BJ (cell line): ENCODE measurements at regions not wholly inside any gene's neighbourhood (a gene's known extent, or its start where the extent isn't known, plus 50 kb on each side); places are given as distances from the start of the nearest gene placed in this dataset.
"Not testable (repeated sequence)": the region's sequence is repeated elsewhere in the genome, so short reads cannot be mapped to it uniquely, and the experiment has no call there.

Source experiments
- CTCF ChIA-PET: fragments of 350-600 bp; formaldehyde crosslinking; extraction: SDS; loops from one replicate; lab custom pipeline; 2021; ENCODE audit warnings: antibody characterized with exemption, inconsistent platforms; lab: Yijun Ruan, JAX
- POLR2A ChIA-PET: fragments of 300-600 bp; sonication (Branson Sonifier 250); formaldehyde crosslinking; extraction: SDS; loops from one replicate; lab custom pipeline; 2021; ENCODE audit warnings: antibody characterized with exemption; lab: Charles Lee
- DNase-seq: peaks from one replicate; pipeline ENCODE4 v3.0.0-alpha.2; 2011; ENCODE audit warnings: low read depth
- H3K27me3 ChIP-seq: 2 replicates; pipeline ENCODE4 v1.6.0; 2011; ENCODE audit warnings: low read length; ENCODE audit not compliant: control insufficient read depth, insufficient read depth
- H3K36me3 ChIP-seq: 2 replicates; pipeline ENCODE4 v1.5.1; 2011; ENCODE audit warnings: low read length; ENCODE audit not compliant: control insufficient read depth, insufficient read depth
- H3K4me3 ChIP-seq: 2 replicates; pipeline ENCODE4 v1.5.1; 2011; ENCODE audit warnings: low read depth, mild to moderate bottlenecking, control low read depth, low read length
- TF ChIP-seq, protein P1 (sequence below): IDR thresholded peaks from 2 replicates; pipeline ENCODE4 v1.5.1; 2011; ENCODE audit warnings: low read depth, mild to moderate bottlenecking, control low read depth, inconsistent platforms, low read length, moderate library complexity; ENCODE audit not compliant: insufficient read depth

GRCh38 chr12:44457465-44457864 is 418.6 kb downstream of the NELL2 start:
- TF ChIP-seq, protein P1, sequence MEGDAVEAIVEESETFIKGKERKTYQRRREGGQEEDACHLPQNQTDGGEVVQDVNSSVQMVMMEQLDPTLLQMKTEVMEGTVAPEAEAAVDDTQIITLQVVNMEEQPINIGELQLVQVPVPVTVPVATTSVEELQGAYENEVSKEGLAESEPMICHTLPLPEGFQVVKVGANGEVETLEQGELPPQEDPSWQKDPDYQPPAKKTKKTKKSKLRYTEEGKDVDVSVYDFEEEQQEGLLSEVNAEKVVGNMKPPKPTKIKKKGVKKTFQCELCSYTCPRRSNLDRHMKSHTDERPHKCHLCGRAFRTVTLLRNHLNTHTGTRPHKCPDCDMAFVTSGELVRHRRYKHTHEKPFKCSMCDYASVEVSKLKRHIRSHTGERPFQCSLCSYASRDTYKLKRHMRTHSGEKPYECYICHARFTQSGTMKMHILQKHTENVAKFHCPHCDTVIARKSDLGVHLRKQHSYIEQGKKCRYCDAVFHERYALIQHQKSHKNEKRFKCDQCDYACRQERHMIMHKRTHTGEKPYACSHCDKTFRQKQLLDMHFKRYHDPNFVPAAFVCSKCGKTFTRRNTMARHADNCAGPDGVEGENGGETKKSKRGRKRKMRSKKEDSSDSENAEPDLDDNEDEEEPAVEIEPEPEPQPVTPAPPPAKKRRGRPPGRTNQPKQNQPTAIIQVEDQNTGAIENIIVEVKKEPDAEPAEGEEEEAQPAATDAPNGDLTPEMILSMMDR: no peak
- H3K4me3 ChIP-seq: no peak overlapping the region
- H3K27me3 ChIP-seq: no peaks in the 10 kb centered on the region
- CTCF ChIA-PET: interaction anchor here (0.6 kb wide), 1 partner anchor 103 kb away, joined by 3 read pairs; no protein-coding TSS in a partner anchor
- DNase-seq: no peak
- POLR2A ChIA-PET: no interaction called here
- no peaks in the 10 kb centered on the region for H3K36me3 ChIP-seq

DNA sequence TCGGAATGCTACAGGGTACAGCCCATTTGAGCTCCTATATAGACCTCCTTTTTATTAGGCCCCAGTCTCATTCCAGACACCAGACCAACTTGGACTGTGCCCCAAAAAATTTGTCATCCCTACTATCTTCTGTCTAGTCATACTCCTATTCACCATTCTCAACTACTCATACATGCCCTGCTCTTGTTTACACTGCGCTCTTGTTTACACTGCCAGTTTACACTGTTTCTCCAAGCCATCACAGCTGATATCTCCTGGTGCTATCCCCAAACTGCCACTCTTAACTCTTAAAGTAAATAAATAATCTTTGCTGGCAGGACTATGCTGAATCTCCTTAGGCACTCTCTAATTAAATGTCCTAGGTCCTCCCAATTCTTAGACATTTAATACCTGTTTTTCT is 421.2 kb downstream of the NELL2 start:
- POLR2A ChIA-PET, H3K36me3 ChIP-seq, DNase-seq, H3K4me3 ChIP-seq, H3K27me3 ChIP-seq: not testable (repeated sequence)
- CTCF ChIA-PET: interaction anchor here (0.7 kb wide), 1 partner anchor 9 kb away, joined by 3 read pairs; no protein-coding TSS in a partner anchor

GRCh38 chr12:44446181-44446580 is 429.9 kb downstream of the NELL2 start:
- POLR2A ChIA-PET: no interaction called here
- DNase-seq: no peak
- CTCF ChIA-PET: no interaction called here

DNA sequence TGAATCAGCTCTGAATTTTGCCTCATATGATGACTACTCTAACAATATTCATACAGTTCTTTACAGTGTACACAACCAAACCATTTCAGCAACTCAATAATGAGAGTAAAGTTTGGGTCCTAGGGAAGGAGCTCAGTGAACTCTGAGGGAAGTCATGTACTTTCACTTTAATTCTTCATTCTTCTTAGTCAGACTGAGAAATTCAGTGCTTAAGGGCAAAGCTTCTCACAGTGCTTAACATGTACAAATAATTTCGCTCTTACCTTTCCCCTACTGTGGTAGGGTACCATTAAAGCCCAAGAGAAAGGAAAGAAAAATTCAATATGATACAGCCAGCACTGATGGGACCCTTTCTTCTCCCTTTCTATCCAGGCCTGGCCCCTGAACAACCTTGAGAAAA is 435.0 kb downstream of the NELL2 start:
- TF ChIP-seq, protein P1: no peak
- CTCF ChIA-PET: no interaction called here
- POLR2A ChIA-PET: no interaction called here
- Histone ChIP-seq H3K27me3 (no peaks in the 10 kb centered on the region), H3K36me3 (no peaks in the 10 kb centered on the region), H3K4me3 (no peak overlapping the region)
- DNase-seq: no peak

More at GRCh38 chr12:44446181-44446580, 429.9 kb downstream of the NELL2 start:
- TF ChIP-seq, protein P1: no peak
- H3K4me3 ChIP-seq: no peak overlapping the region
- no peaks in the 10 kb centered on the region for H3K27me3 ChIP-seq
- H3K36me3 ChIP-seq: no peaks in the 10 kb centered on the region
